Skeletal muscle cell (primary cell): ENCODE measurements at regions not wholly inside any gene's neighbourhood (a gene's known extent, or its start where the extent isn't known, plus 50 kb on each side); places are given as distances from the start of the nearest gene placed in this dataset.

Source experiments
- DNase-seq: peaks from one replicate; pipeline ENCODE4 v3.0.0-alpha.2; 2010; ENCODE audit warnings: low read depth
- H3K4me3 ChIP-seq: 2 replicates; pipeline ENCODE4 v1.5.1; 2011; ENCODE audit warnings: low read depth, mild to moderate bottlenecking, control low read depth, low read length, moderate library complexity

- no peak overlapping the region for H3K4me3 ChIP-seq
These were observed 318.3 kb upstream of the SORL1-AS1 start for GRCh38 chr11:121770939-121771595.

GRCh38 chr11:121769191-121769590, 316.4 kb upstream of the SORL1-AS1 start:
- H3K4me3 ChIP-seq, result no peak overlapping the region
- DNase-seq, result no peak

More at GRCh38 chr11:121770939-121771595, 318.3 kb upstream of the SORL1-AS1 start:
- DNase-seq, result no peak

DNA sequence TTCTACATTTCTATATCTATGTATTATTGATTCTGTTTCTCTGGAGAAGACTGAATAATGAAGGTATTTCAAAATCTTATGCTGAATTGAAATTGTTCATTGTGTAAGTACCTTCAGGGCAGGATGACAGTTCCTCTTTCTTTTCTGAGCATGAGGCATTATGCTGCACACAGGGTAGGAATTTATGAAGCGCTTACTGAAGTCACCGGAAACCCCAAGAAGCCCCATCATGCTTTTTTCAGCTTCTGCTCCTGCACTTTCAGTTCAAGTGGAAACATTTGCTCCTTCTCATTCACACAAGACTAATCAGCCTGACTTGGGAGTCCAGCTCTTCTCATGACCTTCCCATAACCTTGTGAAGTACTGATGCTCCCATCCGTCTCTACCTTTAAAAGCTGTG, 314.7 kb upstream of the SORL1-AS1 start:
- no peak for DNase-seq
- no peak overlapping the region for H3K4me3 ChIP-seq

- no peak overlapping the region for H3K4me3 ChIP-seq
- DNase-seq, result no peak
These were observed 314.2 kb upstream of the SORL1-AS1 start for GRCh38 chr11:121766991-121767390.

DNA sequence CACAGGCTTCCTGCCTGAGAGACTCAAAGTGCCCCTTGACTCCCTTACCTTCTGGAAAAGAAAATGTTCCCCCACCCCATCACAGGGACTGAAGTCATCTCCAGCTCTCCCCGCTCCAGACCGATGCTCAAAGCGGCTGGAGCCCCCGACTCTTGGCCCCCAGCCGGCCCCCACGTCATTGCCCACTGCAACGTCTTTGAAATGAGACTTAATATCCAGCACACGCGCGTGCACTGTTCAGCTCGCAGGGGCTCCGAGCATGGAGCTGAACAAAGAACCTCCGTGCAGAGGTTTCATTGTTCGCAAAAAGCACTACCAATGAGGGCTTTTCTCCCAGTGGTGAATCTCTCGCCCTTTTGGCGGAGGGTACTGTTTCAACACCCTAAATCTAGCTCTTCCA, 313.4 kb upstream of the SORL1-AS1 start:
- H3K4me3 ChIP-seq, result no peak overlapping the region
- DNase-seq, result no peak

- no peak overlapping the region for H3K4me3 ChIP-seq
- no peak for DNase-seq
These were observed 310.8 kb upstream of the SORL1-AS1 start for GRCh38 chr11:121763526-121763925.

- DNase-seq, result peak; percentile 19
These were observed 310.1 kb upstream of the SORL1-AS1 start for GRCh38 chr11:121762820-121763219.

DNA sequence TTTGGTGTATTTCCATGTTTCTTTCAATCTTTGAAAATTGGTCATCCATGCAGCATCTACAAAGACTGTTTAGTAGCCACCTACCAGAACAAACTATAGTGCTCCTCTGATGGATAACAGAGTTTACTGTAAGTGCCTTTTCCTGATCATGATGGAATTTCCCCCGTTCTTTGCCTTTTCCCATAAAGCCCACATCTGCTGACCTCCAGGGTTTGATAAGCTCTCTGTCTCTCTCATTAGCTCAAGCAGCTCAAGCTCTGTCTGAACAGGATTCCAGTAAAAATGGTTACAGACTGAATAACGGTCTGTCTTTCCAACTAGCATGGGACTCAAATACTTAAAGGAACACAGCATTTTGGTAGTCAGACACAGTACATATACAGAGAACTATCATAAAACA, 308.4 kb upstream of the SORL1-AS1 start:
- no peak for DNase-seq
- no peak overlapping the region for H3K4me3 ChIP-seq

More at GRCh38 chr11:121762820-121763219, 310.1 kb upstream of the SORL1-AS1 start:
- H3K4me3 ChIP-seq, result no peak overlapping the region

GRCh38 chr11:121757480-121758125, 304.8 kb upstream of the SORL1-AS1 start:
- no peak for DNase-seq
- no peak overlapping the region for H3K4me3 ChIP-seq

DNA sequence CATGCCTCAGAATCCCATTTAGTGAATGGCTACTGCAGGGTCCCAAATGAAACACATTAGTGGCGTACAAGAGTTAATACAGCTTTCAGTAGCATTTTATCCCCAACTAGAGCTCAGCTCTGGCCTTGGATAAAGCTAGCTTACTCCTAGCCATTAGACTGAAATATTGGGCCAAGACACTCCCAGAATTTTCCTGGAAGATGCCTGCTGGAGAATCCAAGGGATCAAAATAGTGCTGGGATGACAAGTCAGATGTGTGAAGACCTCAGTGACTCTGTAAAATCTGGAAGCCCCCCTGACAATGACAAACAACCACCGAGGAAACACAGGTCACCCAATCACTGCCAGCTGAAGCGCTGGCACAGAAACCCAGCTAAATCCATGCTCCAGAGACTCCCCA, 303.1 kb upstream of the SORL1-AS1 start:
- no peak for DNase-seq

GRCh38 chr11:121755191-121755590, 302.4 kb upstream of the SORL1-AS1 start:
- DNase-seq, result no peak

More for the DNA sequence above, 303.1 kb upstream of the SORL1-AS1 start:
- H3K4me3 ChIP-seq, result no peak overlapping the region

DNA sequence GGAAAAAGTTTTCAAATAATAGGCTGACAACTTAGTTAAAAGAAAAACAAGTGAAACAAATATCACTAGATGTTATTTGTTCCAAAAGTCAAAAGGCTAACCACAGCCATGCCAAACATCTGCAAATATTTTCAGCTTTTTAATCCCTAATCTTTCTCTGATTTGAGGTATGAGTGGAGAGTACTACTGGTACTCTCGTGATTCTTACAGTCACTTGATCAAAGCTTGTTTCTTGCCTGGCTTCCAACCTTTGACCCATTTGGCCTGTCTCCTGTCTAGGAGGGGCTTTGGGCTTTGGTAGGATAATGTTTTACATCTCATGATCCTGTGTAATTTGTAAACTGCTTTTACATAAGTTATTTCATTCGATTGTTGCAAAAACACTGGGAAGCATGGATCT, 301.8 kb upstream of the SORL1-AS1 start:
- no peak overlapping the region for H3K4me3 ChIP-seq
- DNase-seq, result no peak

More at GRCh38 chr11:121755191-121755590, 302.4 kb upstream of the SORL1-AS1 start:
- no peak overlapping the region for H3K4me3 ChIP-seq

DNA sequence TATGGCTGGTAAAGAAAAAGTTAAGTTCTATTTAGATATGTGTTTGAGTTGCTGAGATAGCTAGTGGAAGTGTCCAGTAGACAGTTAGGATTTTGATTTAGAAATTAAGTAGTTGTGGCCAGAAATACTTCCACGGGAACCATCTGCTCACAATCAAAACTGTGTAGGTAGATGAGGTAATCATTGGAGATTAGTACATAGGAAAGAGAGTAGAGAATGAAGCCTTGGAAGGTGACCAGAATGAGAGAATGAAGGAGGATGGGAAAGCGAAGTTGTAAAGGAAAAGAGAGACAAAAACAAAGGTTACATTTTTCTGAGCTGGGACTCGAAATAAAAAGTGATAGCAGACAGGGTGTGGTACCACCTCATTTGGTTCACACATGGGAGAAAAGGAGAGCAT, 296.9 kb upstream of the SORL1-AS1 start:
- no peak overlapping the region for H3K4me3 ChIP-seq
- DNase-seq, result no peak

DNA sequence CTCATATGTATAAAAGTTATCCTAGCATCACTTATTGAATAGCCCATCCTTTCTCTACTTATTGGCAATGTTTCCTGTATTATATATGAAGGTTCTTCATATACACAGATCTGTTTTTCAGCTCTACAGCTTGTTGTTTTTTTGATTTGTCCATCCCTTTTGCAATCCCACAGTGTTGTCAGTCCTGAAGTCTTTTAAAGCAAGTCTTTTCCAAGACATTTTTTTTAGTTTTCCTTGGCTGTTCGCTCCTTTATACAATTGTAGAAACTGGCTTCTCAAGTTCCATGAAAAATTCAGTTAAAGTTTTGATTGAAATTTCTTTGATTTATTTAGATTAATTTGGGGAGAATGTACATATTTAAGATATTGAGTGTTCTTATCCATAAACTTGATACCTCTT, 295.3 kb upstream of the SORL1-AS1 start:
- no peak for DNase-seq
- H3K4me3 ChIP-seq, result no peak overlapping the region

DNA sequence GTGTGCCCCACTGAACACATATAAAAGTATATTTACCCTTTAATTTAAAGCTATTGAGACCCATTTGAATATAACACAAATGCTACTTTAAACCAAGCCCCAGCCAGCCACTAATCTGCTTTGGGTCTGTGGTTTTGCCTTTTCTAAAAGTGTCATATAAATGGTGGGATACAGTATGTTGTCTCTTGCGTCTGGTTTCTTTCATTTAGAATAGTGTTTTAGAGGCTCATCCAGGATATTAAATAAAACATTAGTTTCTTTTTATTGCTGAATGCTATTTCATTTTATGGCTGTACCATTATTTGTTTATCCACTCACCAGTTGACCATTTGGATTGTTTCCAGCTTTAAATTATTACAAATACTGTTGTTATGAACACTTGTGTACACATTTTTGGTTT, 290.5 kb upstream of the SORL1-AS1 start:
- H3K4me3 ChIP-seq, result no peak overlapping the region
- DNase-seq, result no peak

GRCh38 chr11:121741761-121742361, 289.1 kb upstream of the SORL1-AS1 start:
- H3K4me3 ChIP-seq, result no peak overlapping the region
- DNase-seq, result peak; percentile 60

- DNase-seq, result no peak
- no peak overlapping the region for H3K4me3 ChIP-seq
These were observed 288.6 kb upstream of the SORL1-AS1 start for GRCh38 chr11:121741351-121741760.

- DNase-seq, result no peak
- no peak overlapping the region for H3K4me3 ChIP-seq
These were observed 288.1 kb upstream of the SORL1-AS1 start for GRCh38 chr11:121740902-121741301.

- DNase-seq, result no peak
- H3K4me3 ChIP-seq, result no peak overlapping the region
These were observed 281.1 kb upstream of the SORL1-AS1 start for GRCh38 chr11:121733858-121734257.

GRCh38 chr11:121727942-121728341, 275.2 kb upstream of the SORL1-AS1 start:
- no peak for DNase-seq
- H3K4me3 ChIP-seq, result no peak overlapping the region

DNA sequence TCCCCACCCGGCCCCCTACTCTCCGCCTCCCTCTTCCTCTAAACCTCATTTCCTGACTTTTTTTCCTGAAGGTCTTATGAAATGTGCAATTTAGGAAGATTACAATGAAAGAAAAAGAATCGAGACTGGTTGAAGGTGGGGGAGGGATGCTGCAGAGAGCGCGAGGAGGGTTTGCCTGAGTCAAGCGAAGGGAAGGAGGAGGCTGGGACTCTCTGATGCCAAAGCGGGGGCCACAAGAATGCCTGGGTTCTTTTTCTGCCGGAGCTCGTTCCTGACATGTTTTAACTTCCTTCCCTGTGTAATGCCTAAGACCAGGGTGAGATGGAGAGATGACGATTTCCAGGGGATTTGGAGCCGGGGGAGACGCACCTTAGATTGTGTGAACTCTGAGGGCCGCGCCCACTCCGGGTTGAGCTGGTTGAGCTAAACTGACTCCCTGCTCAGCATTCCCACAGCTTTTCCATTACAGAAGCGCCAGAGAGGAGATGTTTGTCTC, 270.5 kb upstream of the SORL1-AS1 start:
- no peak for DNase-seq
- peak overlapping the region; percentile 47 for H3K4me3 ChIP-seq
